ENCODE measurements at regions not wholly inside any gene's neighbourhood (a gene's known extent, or its start where the extent isn't known, plus 50 kb on each side); places are given as distances from the start of the nearest gene placed in this dataset.

- H4K91ac ChIP-seq (ENCODE audit: insufficient read depth, low read depth, low read length): no peak overlapping the region
- peaks cover 2% of the 10 kb centered on the region; the same call in 1 of the 2 replicates for H3K27me3 ChIP-seq (ENCODE audit: control insufficient read depth, insufficient read depth, low read length)
- H3K27ac ChIP-seq (ENCODE audit: insufficient read depth, low read length): no peak overlapping the region
- H3K9me1 ChIP-seq (ENCODE audit: insufficient read depth, low read length): no peaks in the 10 kb centered on the region
- intact Hi-C loops (cut with micrococcal nuclease): no loop called here
- H3K9me3 ChIP-seq (ENCODE audit: control insufficient read depth, insufficient read depth, low read length): no peaks in the 10 kb centered on the region
- H3K36me3 ChIP-seq (ENCODE audit: control insufficient read depth, insufficient read depth, low read length): no peaks in the 10 kb centered on the region
- no TSS peak for BruUV-seq (replicated peaks)
- H4K5ac ChIP-seq (ENCODE audit: low read depth, low read length): no peak overlapping the region
- no peak overlapping the region for H3K4me3 ChIP-seq (ENCODE audit: insufficient read depth, low read depth, low read length)
- no peak overlapping the region for H3K56ac ChIP-seq (ENCODE audit: extremely low read depth, insufficient read depth, low read length)
- ATAC-seq (ENCODE audit: low read depth) (no peak), DNase-seq (no peak)
- dilution Hi-C loops (cut with HindIII; ENCODE audit: low sequenced_read_pairs, unreplicated experiment): no loop called here
- no peak overlapping the region for H2BK20ac ChIP-seq (ENCODE audit: low read depth, low read length)
- H3K4me1 ChIP-seq (ENCODE audit: control insufficient read depth, insufficient read depth, low read length): no peaks in the 10 kb centered on the region
- 44% methylated on average over 9 of the region's 19 CpGs; no CpG with 5 or more reads in 1 of the 2 experiments for WGBS, 2 experiments (ENCODE audit: extremely low coverage in 2 of 2, insufficient read length in 1 of 2)
- H3K9ac ChIP-seq (ENCODE audit: low read depth, low read length): no peak overlapping the region
- H2BK120ac ChIP-seq (ENCODE audit: low read depth, low read length): no peak overlapping the region
- no peak overlapping the region for H3K4ac ChIP-seq (ENCODE audit: low read depth, low read length)
- in situ Hi-C loops (cut with MboI; ENCODE audit: low sequenced_read_pairs): no loop called here
- no peak overlapping the region for H2BK15ac ChIP-seq (ENCODE audit: low read depth, low read length)
- no peak overlapping the region for H2AK9ac ChIP-seq (replicated peaks; ENCODE audit: low read depth, low read length, poor library complexity)
- H3K79me1 ChIP-seq (ENCODE audit: low read depth in 1 of 2, low read length in 2 of 2): no peaks in the 10 kb centered on the region
- no peak overlapping the region for H3K23ac ChIP-seq (ENCODE audit: low read depth, low read length)
- ChIA-PET CTCF (no interaction called here), POLR2A (ENCODE audit: unreplicated experiment) (no interaction called here)
- no peak overlapping the region for H2AFZ ChIP-seq (replicated peaks; ENCODE audit: low read length, poor library complexity)
- H4K20me1 ChIP-seq (ENCODE audit: insufficient read depth, low read length): no peaks in the 10 kb centered on the region
- H2AK5ac ChIP-seq (ENCODE audit: low read depth, low read length): no peak overlapping the region
- H2BK5ac ChIP-seq (ENCODE audit: low read depth, low read length, poor library complexity, severe bottlenecking): no peak overlapping the region
- H3K14ac ChIP-seq (replicated peaks; ENCODE audit: low read depth, low read length): no peak overlapping the region
- no peak for TF ChIP-seq SMC3 (IDR thresholded peaks at IDR 0.05; ENCODE audit: low read depth, low read length)
- TF ChIP-seq, protein P1, sequence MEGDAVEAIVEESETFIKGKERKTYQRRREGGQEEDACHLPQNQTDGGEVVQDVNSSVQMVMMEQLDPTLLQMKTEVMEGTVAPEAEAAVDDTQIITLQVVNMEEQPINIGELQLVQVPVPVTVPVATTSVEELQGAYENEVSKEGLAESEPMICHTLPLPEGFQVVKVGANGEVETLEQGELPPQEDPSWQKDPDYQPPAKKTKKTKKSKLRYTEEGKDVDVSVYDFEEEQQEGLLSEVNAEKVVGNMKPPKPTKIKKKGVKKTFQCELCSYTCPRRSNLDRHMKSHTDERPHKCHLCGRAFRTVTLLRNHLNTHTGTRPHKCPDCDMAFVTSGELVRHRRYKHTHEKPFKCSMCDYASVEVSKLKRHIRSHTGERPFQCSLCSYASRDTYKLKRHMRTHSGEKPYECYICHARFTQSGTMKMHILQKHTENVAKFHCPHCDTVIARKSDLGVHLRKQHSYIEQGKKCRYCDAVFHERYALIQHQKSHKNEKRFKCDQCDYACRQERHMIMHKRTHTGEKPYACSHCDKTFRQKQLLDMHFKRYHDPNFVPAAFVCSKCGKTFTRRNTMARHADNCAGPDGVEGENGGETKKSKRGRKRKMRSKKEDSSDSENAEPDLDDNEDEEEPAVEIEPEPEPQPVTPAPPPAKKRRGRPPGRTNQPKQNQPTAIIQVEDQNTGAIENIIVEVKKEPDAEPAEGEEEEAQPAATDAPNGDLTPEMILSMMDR (conservative IDR thresholded peaks at IDR 0.05; ENCODE audit: low read depth, low read length): no peak
- TF ChIP-seq, protein P2, sequence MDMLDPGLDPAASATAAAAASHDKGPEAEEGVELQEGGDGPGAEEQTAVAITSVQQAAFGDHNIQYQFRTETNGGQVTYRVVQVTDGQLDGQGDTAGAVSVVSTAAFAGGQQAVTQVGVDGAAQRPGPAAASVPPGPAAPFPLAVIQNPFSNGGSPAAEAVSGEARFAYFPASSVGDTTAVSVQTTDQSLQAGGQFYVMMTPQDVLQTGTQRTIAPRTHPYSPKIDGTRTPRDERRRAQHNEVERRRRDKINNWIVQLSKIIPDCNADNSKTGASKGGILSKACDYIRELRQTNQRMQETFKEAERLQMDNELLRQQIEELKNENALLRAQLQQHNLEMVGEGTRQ (IDR thresholded peaks at IDR 0.05; ENCODE audit: low read depth, low read length): no peak
- no peak for TF ChIP-seq CEBPB (IDR thresholded peaks at IDR 0.05; ENCODE audit: low read depth, low read length)
- H3K4me2 ChIP-seq (ENCODE audit: low read depth, low read length): no peak overlapping the region
- H3K18ac ChIP-seq (ENCODE audit: low read depth, low read length): no peak overlapping the region
- H4K8ac ChIP-seq (ENCODE audit: low read depth in 2 of 2, low read length in 2 of 2): no peak overlapping the region
These were observed 62.6 kb upstream of the IQSEC1 start for GRCh38 chr3:13135811-13136321.
